K562 (cell line): ENCODE measurements at regions not wholly inside any gene's neighbourhood (a gene's known extent, or its start where the extent isn't known, plus 50 kb on each side); places are given as distances from the start of the nearest gene placed in this dataset.
"Not testable (repeated sequence)": the region's sequence is repeated elsewhere in the genome, so short reads cannot be mapped to it uniquely, and the experiment has no call there.

Source experiments
- ATAC-seq: fragments of 200-7000 bp; cut with Tn5 transposase; 3 replicates; pipeline ENCODE4 v1.9.1; 2020; ENCODE audit warnings: moderate library complexity
- BruUV-seq: library from RNA; stranded (reverse); fragments of 400-500 nt; replicated peaks from 2 replicates; lab custom pipeline; 2021; lab: Mats Ljungman, UMichigan
- CTCF ChIA-PET: fragments of 300-600 bp; formaldehyde crosslinking; extraction: SDS; loops from one replicate; lab custom pipeline; 2021; ENCODE audit warnings: low intra/inter-chr PET ratio; lab: Yijun Ruan, JAX
- POLR2A ChIA-PET: fragments of 300-600, 350-650 bp; sonication (Branson Sonifier 250); formaldehyde crosslinking; extraction: SDS; loops from one replicate; lab custom pipeline; 2021; ENCODE audit warnings: antibody characterized with exemption, inconsistent platforms; lab: Yijun Ruan, JAX
- DNase-seq, 4 experiments: peaks; one replicate each; pipeline versions ENCODE4 v3.0.0 to v3.0.0-alpha.2; 2011 to 2018; ENCODE audit warnings: low spot score in 3 of 4, mixed read lengths in 3 of 4; ENCODE audit errors: extremely low read depth in 1 of 4
- FAIRE-seq: peaks from 2 replicates; lab custom pipeline; 2011; peaks lifted over from hg19 to GRCh38; lab: Jason Lieb, UNC
- H2AFZ ChIP-seq: 2 replicates; pipeline ENCODE4 v1.6.0; 2011; ENCODE audit warnings: low read depth, low read length, control low read depth, inconsistent platforms
- H3K27ac ChIP-seq: fragments of 200-600 bp; 3 replicates; pipeline ENCODE4 v1.8.0; 2011; ENCODE audit warnings: low read depth, mild to moderate bottlenecking, control low read depth, inconsistent platforms, low read length, moderate library complexity, mixed read lengths; ENCODE audit errors: extremely low read depth
- H3K27me3 ChIP-seq, 2 experiments: fragments of 300-600 bp in 1 of 2; 2 replicates in 1 of 2; 3 replicates in 1 of 2; pipeline versions ENCODE4 v1.6.0 to v1.8.0; 2011; ENCODE audit warnings: inconsistent platforms in 2 of 2, low read length in 2 of 2, mild to moderate bottlenecking in 1 of 2, mixed read lengths in 1 of 2, moderate library complexity in 1 of 2; ENCODE audit not compliant: control insufficient read depth in 2 of 2, insufficient read depth in 2 of 2
- H3K36me3 ChIP-seq: fragments of 300-600 bp; 3 replicates; pipeline ENCODE4 v1.8.0; 2011; ENCODE audit warnings: mild to moderate bottlenecking, low read length, inconsistent platforms; ENCODE audit not compliant: control insufficient read depth, insufficient read depth
- H3K4me1 ChIP-seq, 2 experiments: fragments of 200-600 bp in 1 of 2; replicated peaks in 1 of 2; 2 replicates in 1 of 2; 3 replicates in 1 of 2; pipeline versions ENCODE4 v1.5.1 to v1.8.0; 2011; ENCODE audit warnings: inconsistent platforms in 2 of 2, low read length in 2 of 2, mild to moderate bottlenecking in 1 of 2, mixed read lengths in 1 of 2, moderate library complexity in 1 of 2; ENCODE audit not compliant: control insufficient read depth in 2 of 2, insufficient read depth in 2 of 2
- H3K4me2 ChIP-seq: 2 replicates; pipeline ENCODE4 v1.6.1; 2011; ENCODE audit warnings: low read length, control low read depth, inconsistent platforms, mixed read lengths; ENCODE audit not compliant: insufficient read depth
- H3K4me3 ChIP-seq: fragments of 200-600 bp; sonication (generic), shearing (Covaris generic); 2 replicates; pipeline ENCODE4 v1.5.1; 2016; ENCODE audit warnings: control low read depth, inconsistent platforms
- H3K79me2 ChIP-seq: fragments of 200-600 bp; 3 replicates; pipeline ENCODE4 v1.8.0; 2011; ENCODE audit warnings: low read length, inconsistent platforms; ENCODE audit not compliant: control insufficient read depth, insufficient read depth
- H3K9ac ChIP-seq, 2 experiments: 2 replicates each; pipeline versions ENCODE4 v1.6.0 to v1.6.1; 2011; ENCODE audit warnings: low read depth in 2 of 2, low read length in 2 of 2, control low read depth in 1 of 2, inconsistent platforms in 1 of 2, mild to moderate bottlenecking in 1 of 2, mixed read lengths in 1 of 2; ENCODE audit not compliant: insufficient read depth in 1 of 2
- H3K9me1 ChIP-seq: one replicate; pipeline ENCODE4 v1.6.0; 2011; ENCODE audit warnings: inconsistent platforms, mild to moderate bottlenecking, low read length, moderate library complexity; ENCODE audit not compliant: control insufficient read depth, insufficient read depth
- H3K9me3 ChIP-seq: replicated peaks from 2 replicates; pipeline ENCODE4 v1.5.1; 2011; ENCODE audit warnings: low read depth, low read length, inconsistent platforms; ENCODE audit not compliant: control insufficient read depth, insufficient read depth
- H4K20me1 ChIP-seq: replicated peaks from 2 replicates; pipeline ENCODE4 v1.6.1; 2011; ENCODE audit warnings: low read length, inconsistent platforms, mixed read lengths; ENCODE audit not compliant: control insufficient read depth, insufficient read depth
- WGBS: fragments of 100-300 bp; shearing (Covaris generic); methylation state at CpG from one replicate; pipeline ENCODE4 v1.1.6; 2016; ENCODE audit warnings: low coverage, mixed read lengths; ENCODE audit not compliant: insufficient coverage; ENCODE audit errors: missing lambda C conversion rate; 5-methylcytosine and 5-hydroxymethylcytosine counted together
- in situ Hi-C: fragments of 300-500 bp; cut with MboI; formaldehyde crosslinking; loops from 4 replicates; pipeline ENCODE4 v1.15.0; 2018; ENCODE audit warnings: inconsistent platforms, mixed read lengths
- intact Hi-C: fragments of 100-400 bp; cut with micrococcal nuclease; formaldehyde crosslinking; loops from 2 replicates; pipeline ENCODE4 v1.14.2; 2022

- CTCF ChIA-PET, H3K4me1 ChIP-seq, H3K4me3 ChIP-seq, H2AFZ ChIP-seq, ATAC-seq, POLR2A ChIA-PET, H3K9me1 ChIP-seq, BruUV-seq, H3K27ac ChIP-seq, H3K9me3 ChIP-seq, H4K20me1 ChIP-seq, FAIRE-seq, in situ Hi-C loops, H3K27me3 ChIP-seq, H3K4me2 ChIP-seq, intact Hi-C loops, H3K9ac ChIP-seq, DNase-seq, H3K79me2 ChIP-seq, H3K36me3 ChIP-seq: not testable (repeated sequence)
- 0% methylated on average over 2 of the region's 2 CpGs for whole genome bisulfite sequencing
These were observed 196.9 kb upstream of the ARL4C start for GRCh38 chr2:234693681-234694190.

- H3K4me1 ChIP-seq, CTCF ChIA-PET, H3K9me3 ChIP-seq, BruUV-seq, H3K4me3 ChIP-seq, H3K36me3 ChIP-seq, H3K4me2 ChIP-seq, intact Hi-C loops, H3K27ac ChIP-seq, H3K27me3 ChIP-seq, H4K20me1 ChIP-seq, H3K9me1 ChIP-seq, H3K9ac ChIP-seq, ATAC-seq, H2AFZ ChIP-seq, POLR2A ChIA-PET, in situ Hi-C loops, FAIRE-seq, H3K79me2 ChIP-seq, DNase-seq: not testable (repeated sequence)
- 0% methylated on average over 5 of the region's 6 CpGs for WGBS
These were observed 196.3 kb upstream of the ARL4C start for GRCh38 chr2:234693191-234693590.
